NB4 (cell line): ENCODE measurements at regions not wholly inside any gene's neighbourhood (a gene's known extent, or its start where the extent isn't known, plus 50 kb on each side); places are given as distances from the start of the nearest gene placed in this dataset.

Experiments used
- CTCF ChIP-seq: IDR thresholded peaks from one replicate; pipeline ENCODE4 v1.5.1; 2012; ENCODE audit warnings: low read depth, low read length
- POLR2A ChIP-seq: IDR thresholded peaks from 2 replicates; pipeline ENCODE4 v1.6.1; 2011; ENCODE audit warnings: mild to moderate bottlenecking; ENCODE audit not compliant: insufficient read length; ENCODE audit errors: extremely low read depth

- TF ChIP-seq CTCF, result no peak
- no peak for TF ChIP-seq POLR2A
These were observed 1098.5 kb upstream of the LRRTM3 start for GRCh38 chr10:65827359-65827758.
